HG03521 (cell line): ENCODE measurements at regions not wholly inside any gene's neighbourhood (a gene's known extent, or its start where the extent isn't known, plus 50 kb on each side); places are given as distances from the start of the nearest gene placed in this dataset.
A peak's percentile ranks its signal among the peaks of the same experiment; 100 is the strongest.

Source experiments
- ATAC-seq: cut with Tn5 transposase; IDR thresholded peaks from one replicate; pipeline ENCODE4 v1.9.1; 2021; ENCODE audit warnings: mild to moderate bottlenecking, moderate library complexity; ENCODE audit not compliant: unreplicated experiment

- no peak for ATAC-seq
Measured at GRCh38 chr4:104940927-104941326, 205.7 kb upstream of the TET2 start.

DNA sequence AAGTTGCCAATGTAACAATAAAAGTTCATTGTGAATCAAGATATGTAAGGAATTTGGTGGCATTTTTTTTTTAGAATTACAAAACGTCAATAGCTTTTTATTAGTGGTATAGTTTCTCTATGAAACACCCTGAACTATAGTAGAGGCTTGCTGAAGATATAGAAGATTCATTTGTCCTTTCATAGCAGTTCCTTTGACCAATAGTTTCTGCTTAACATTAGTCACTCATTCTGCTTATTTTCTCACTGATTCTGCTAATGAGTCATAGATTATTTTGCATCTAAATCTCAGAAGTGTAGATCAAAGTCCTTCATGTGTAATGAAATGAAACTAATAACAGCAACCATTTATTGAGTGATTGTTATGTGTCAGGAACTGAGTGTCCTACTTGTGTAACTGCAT, 205.0 kb upstream of the TET2 start:
- ATAC-seq, result peak; percentile 49

DNA sequence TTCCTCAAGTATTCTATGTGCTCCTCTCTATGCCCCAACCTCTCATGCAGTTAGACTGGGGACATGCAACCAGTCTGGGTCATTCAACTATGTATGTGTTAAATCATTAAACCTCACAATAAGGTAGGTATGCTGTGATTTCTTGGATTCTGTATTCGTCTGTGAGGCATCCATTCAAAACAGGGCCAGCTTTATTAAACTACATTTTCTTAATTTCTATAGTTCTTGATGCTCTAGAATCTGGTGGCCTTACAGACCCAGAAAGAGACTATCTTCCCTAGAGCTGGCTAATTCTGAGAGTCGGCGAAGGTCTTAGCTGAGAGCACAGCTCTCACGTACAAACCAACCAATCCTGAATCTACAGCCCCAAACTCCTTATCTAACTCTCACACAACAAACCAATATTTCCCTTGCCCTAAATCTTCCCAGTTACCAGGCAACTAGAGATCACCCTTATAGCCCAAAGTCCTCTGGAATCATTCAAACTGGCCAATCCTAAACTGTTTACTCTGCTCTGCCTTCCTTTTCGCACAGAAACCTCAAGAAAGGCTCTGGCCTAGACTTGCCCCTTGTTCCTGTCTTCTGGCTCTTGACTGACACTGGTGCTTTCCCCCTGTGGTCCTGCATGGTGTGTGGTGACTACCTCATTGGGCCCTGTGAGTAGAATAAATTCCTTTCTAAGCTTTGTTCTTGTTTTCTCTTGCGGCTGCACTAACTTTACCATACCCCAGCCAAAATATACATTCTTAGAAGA, 203.5 kb upstream of the TET2 start:
- ATAC-seq, result peak; percentile 78

- ATAC-seq, result no peak
Measured at GRCh38 chr4:104944596-104944995, 202.1 kb upstream of the TET2 start.

GRCh38 chr4:104964410-104965175, 182.1 kb upstream of the TET2 start:
- peak; percentile 38 for ATAC-seq

GRCh38 chr4:104966349-104967033, 180.2 kb upstream of the TET2 start:
- peak; percentile 97 for ATAC-seq

- ATAC-seq, result peak; percentile 12
Measured at GRCh38 chr4:104967034-104967401, 179.7 kb upstream of the TET2 start.

GRCh38 chr4:104969394-104970082, 177.1 kb upstream of the TET2 start:
- ATAC-seq, result no peak

DNA sequence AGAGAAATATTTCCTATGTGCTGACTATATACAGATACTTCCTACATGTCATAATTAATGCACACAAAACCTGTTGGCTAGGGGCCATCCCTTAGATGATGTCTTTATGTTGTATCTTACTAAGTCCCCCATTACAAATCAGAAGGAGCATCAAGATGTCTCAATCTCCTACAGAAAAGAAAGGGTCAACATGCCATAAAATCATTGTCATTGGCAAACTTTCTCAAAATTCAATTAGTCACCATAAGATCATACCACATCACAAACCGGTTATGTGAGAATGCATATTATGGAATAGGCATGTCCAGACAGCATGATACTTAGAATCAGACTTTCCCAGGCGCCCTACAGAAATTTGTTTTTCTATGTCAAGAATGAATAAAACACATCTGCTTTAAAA, 175.2 kb upstream of the TET2 start:
- ATAC-seq, result no peak

DNA sequence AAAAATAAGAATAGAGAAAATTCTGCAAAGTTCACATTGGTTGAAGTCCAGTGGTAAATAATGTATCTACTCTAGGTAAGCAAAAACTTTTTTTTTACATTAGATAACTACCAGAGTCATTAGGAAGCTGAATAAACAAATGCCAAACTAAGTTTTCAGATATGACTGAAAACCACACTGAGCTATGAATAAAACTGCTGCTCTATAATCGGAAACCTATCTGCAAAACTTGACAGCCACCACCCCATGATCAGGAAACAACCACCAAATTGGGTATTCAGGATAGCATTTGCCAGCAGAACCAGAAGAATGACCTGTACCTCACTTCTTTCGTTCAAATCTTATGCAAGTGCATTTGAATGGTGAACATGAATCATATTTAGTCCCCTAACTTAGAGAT, 173.0 kb upstream of the TET2 start:
- no peak for ATAC-seq

- no peak for ATAC-seq
Measured at GRCh38 chr4:104975617-104976016, 171.1 kb upstream of the TET2 start.

DNA sequence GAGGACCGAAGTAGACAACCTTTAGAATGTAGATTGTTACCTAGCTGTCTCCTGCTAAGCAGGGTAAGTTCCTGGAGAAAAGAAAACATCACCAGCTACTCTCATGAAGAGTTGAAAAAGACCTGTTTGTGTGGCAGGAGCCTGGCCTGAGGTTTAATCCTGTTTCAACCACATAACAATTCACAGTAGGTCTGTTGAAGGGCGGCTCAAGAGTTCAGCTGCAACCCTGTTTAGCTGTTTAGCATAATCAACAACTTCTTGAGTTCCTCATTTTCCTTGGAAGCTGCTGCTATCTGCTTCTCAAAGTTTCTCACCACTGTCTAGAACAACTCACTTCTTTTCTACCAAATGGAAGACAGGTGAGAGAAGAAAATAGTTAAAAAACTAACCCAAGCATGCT, 170.4 kb upstream of the TET2 start:
- peak; percentile 68 for ATAC-seq

DNA sequence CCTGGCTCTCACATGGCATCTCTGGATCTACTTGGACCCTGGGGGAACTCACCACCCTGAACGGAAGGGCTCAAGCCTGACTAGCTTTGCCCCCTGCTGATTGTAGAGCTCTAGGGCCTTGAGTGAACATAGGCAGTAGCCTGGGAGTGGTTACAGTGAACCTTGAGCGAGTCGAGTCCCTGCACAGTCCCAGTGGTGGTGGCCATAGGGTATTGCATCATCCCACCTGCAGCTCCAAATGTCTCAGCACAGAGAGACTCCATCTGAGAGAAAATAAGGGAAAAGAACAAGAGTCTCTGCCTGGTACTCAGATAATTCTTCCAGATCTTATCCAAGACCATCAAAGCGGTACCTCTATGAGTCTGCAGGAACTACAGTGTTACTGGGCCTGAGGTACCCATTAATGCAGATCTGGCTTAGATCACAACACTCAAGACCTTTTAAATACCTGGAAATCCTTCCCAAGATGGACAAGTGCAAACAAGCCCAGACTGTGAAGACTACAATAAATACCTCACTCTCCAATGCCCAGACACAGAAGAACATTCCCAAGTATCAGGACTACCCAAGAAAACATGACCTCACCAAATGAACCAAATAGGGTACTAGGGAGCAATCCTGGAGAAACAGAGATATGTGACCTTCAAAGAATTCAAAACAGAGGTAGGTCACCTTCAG, 167.5 kb upstream of the TET2 start:
- no peak for ATAC-seq

- no peak for ATAC-seq
Measured at GRCh38 chr4:104983615-104984179, 163.0 kb upstream of the TET2 start.

GRCh38 chr4:104986306-104986705, 160.4 kb upstream of the TET2 start:
- no peak for ATAC-seq

DNA sequence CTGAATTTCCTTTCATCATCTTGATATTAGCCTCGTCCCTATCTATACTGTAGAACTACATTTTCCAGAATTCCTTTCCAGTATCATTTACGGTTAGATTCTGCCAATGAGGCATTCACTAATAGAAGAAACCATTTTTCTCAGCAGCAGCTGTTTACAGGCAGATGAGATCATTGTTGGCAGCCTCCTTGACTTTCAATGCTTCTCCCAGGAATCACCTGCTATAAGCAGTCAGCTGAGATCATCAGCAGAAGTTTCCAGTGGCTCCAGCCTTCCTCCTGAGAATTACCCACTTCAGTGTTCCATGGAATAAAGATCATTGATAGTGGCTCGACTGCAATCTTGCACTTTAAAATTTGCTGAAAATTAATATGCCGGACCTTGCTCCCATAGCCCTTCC, 157.3 kb upstream of the TET2 start:
- no peak for ATAC-seq

DNA sequence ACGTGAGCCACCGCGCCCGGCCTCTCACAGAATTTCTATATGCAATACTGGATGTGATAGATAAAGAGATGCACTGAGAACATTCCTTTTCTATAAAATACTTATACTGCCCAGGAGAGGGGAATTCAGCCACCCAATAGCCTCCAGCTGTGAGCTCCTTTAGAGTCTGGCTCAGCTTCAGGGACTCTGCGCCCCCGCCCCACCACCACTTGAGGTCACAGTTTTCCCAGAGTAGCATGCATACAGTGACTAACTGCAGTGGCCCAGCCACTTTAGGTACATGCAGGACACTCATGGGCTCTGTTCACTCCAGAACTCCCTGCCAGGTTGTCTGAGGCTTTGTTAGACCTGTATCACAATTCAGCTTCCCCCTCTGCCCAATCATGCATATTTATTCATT, 144.4 kb upstream of the TET2 start:
- ATAC-seq, result no peak

- ATAC-seq, result no peak
Measured at GRCh38 chr4:105014234-105014633, 132.4 kb upstream of the TET2 start.

- no peak for ATAC-seq
Measured at GRCh38 chr4:105014635-105015034, 132.0 kb upstream of the TET2 start.

GRCh38 chr4:105015750-105016149, 130.9 kb upstream of the TET2 start:
- no peak for ATAC-seq
